Loucy (cell line): ENCODE measurements at regions not wholly inside any gene's neighbourhood (a gene's known extent, or its start where the extent isn't known, plus 50 kb on each side); places are given as distances from the start of the nearest gene placed in this dataset.

ENCODE experiments used
- H2AFZ ChIP-seq: fragments of 200-600 bp; sonication (generic); 2 replicates; pipeline ENCODE4 v1.6.0; 2016; ENCODE audit warnings: antibody characterized with exemption, mild to moderate bottlenecking, low read length, moderate library complexity
- H3F3A ChIP-seq: fragments of 200-600 bp; 2 replicates; pipeline ENCODE4 v1.6.0; 2016; ENCODE audit warnings: antibody characterized with exemption, low read depth, mild to moderate bottlenecking
- H3K27me3 ChIP-seq: fragments of 200-600 bp; sonication (generic); 2 replicates; pipeline ENCODE4 v1.6.1; 2014; ENCODE audit warnings: low read length, mild to moderate bottlenecking; ENCODE audit not compliant: insufficient read depth, poor library complexity, severe bottlenecking
- H3K36me3 ChIP-seq: fragments of 200-600 bp; sonication (generic); 2 replicates; pipeline ENCODE4 v1.6.1; 2016; ENCODE audit warnings: low read length; ENCODE audit not compliant: insufficient read depth
- H3K4me1 ChIP-seq: fragments of 200-600 bp; sonication (generic); 2 replicates; pipeline ENCODE4 v1.5.1; 2014; ENCODE audit warnings: low read length, mild to moderate bottlenecking; ENCODE audit not compliant: insufficient read depth, poor library complexity, severe bottlenecking
- H3K4me2 ChIP-seq: fragments of 200-600 bp; sonication (generic); 2 replicates; pipeline ENCODE4 v1.6.0; 2014; ENCODE audit warnings: antibody characterized with exemption, low read length, low read depth, mild to moderate bottlenecking; ENCODE audit not compliant: poor library complexity, severe bottlenecking
- H3K4me3 ChIP-seq: fragments of 200-600 bp; sonication (generic); 2 replicates; pipeline ENCODE4 v1.5.1; 2014; ENCODE audit warnings: low read length, mild to moderate bottlenecking, mixed read lengths; ENCODE audit not compliant: poor library complexity, severe bottlenecking
- H3K79me2 ChIP-seq: fragments of 200-600 bp; sonication (generic); 2 replicates; pipeline ENCODE4 v1.6.1; 2014; ENCODE audit warnings: low read length; ENCODE audit not compliant: insufficient read depth
- H3K9ac ChIP-seq: fragments of 200-600 bp; sonication (generic); 2 replicates; pipeline ENCODE4 v1.6.0; 2014; ENCODE audit warnings: mild to moderate bottlenecking, low read depth, low read length, moderate library complexity; ENCODE audit not compliant: poor library complexity, severe bottlenecking
- H3K9me2 ChIP-seq: fragments of 200-600 bp; sonication (generic); replicated peaks from 2 replicates; pipeline ENCODE4 v1.6.1; 2016; ENCODE audit warnings: low read depth, low read length, mixed read lengths
- H3K9me3 ChIP-seq: fragments of 200-600 bp; sonication (generic); 2 replicates; pipeline ENCODE4 v1.6.1; 2014; ENCODE audit warnings: mild to moderate bottlenecking, antibody characterized with exemption, low read length, low read depth; ENCODE audit not compliant: insufficient read depth
- H4K20me1 ChIP-seq: fragments of 200-600 bp; sonication (generic); 2 replicates; pipeline ENCODE4 v1.6.0; 2014; ENCODE audit warnings: antibody characterized with exemption, low read length, mild to moderate bottlenecking; ENCODE audit not compliant: insufficient read depth, poor library complexity, severe bottlenecking
- CTCF ChIP-seq: fragments of 200-600 bp; sonication (generic); conservative IDR thresholded peaks from 2 replicates; pipeline ENCODE4 v1.5.1; 2014; ENCODE audit warnings: mild to moderate bottlenecking, antibody characterized with exemption, low read length
- EZH2phosphoT487 ChIP-seq: fragments of 200-600 bp; IDR thresholded peaks from 2 replicates; pipeline ENCODE4 v1.6.1; 2018; ENCODE audit warnings: antibody characterized with exemption, mild to moderate bottlenecking, moderate library complexity, borderline replicate concordance

GRCh38 chr16:16821261-16821660 is 442.3 kb downstream of the NPIPA7 start:
- Histone ChIP-seq H3K9ac (no peak overlapping the region), H3K36me3 (no peaks in the 10 kb centered on the region), H3K27me3 (no peaks in the 10 kb centered on the region), H4K20me1 (no peaks in the 10 kb centered on the region), H3K79me2 (no peaks in the 10 kb centered on the region), H3K4me2 (no peak overlapping the region), H3K4me1 (peaks cover 6% of the 10 kb centered on the region), H3K9me2 (no peaks in the 10 kb centered on the region), H3K4me3 (no peak overlapping the region), H2AFZ (no peak overlapping the region), H3K9me3 (peaks cover 11% of the 10 kb centered on the region; the same call in 1 of the 2 replicates), H3F3A (no peaks in the 10 kb centered on the region)
- TF ChIP-seq EZH2phosphoT487 (no peak), CTCF (no peak)

GRCh38 chr16:16828913-16829398 is 450.0 kb downstream of the NPIPA7 start:
- Histone ChIP-seq H3K36me3 (no peaks in the 10 kb centered on the region), H4K20me1 (no peaks in the 10 kb centered on the region), H3K9me2 (no peaks in the 10 kb centered on the region), H3K9ac (no peak overlapping the region), H3K4me2 (peak overlapping the region; percentile 52), H3K4me3 (peak overlapping the region; percentile 7), H2AFZ (no peak overlapping the region), H3K27me3 (no peaks in the 10 kb centered on the region), H3F3A (no peaks in the 10 kb centered on the region), H3K9me3 (no peaks in the 10 kb centered on the region), H3K79me2 (no peaks in the 10 kb centered on the region), H3K4me1 (peaks cover 30% of the 10 kb centered on the region)
- TF ChIP-seq CTCF, result no peak

- no peaks in the 10 kb centered on the region for H4K20me1 ChIP-seq
- H3K4me1 ChIP-seq, result peaks cover 30% of the 10 kb centered on the region
- no peaks in the 10 kb centered on the region for H3K9me2 ChIP-seq
- no peak overlapping the region for H3K9ac ChIP-seq
- H3K9me3 ChIP-seq, result no peaks in the 10 kb centered on the region
- H3K79me2 ChIP-seq, result no peaks in the 10 kb centered on the region
- no peak overlapping the region for H2AFZ ChIP-seq
- H3K4me3 ChIP-seq, result no peak overlapping the region
- no peaks in the 10 kb centered on the region for H3K27me3 ChIP-seq
- no peaks in the 10 kb centered on the region for H3K36me3 ChIP-seq
- no peaks in the 10 kb centered on the region for H3F3A ChIP-seq
- TF ChIP-seq EZH2phosphoT487 (no peak), CTCF (no peak)
- H3K4me2 ChIP-seq, result no peak overlapping the region
Measured at GRCh38 chr16:16830401-16830800, 451.5 kb downstream of the NPIPA7 start.
